ENCODE measurements at regions not wholly inside any gene's neighbourhood (a gene's known extent, or its start where the extent isn't known, plus 50 kb on each side); places are given as distances from the start of the nearest gene placed in this dataset.

- CTCF ChIA-PET = no interaction called here
These were observed 490.4 kb downstream of the INSC start for GRCh38 chr11:15605094-15605493.

DNA sequence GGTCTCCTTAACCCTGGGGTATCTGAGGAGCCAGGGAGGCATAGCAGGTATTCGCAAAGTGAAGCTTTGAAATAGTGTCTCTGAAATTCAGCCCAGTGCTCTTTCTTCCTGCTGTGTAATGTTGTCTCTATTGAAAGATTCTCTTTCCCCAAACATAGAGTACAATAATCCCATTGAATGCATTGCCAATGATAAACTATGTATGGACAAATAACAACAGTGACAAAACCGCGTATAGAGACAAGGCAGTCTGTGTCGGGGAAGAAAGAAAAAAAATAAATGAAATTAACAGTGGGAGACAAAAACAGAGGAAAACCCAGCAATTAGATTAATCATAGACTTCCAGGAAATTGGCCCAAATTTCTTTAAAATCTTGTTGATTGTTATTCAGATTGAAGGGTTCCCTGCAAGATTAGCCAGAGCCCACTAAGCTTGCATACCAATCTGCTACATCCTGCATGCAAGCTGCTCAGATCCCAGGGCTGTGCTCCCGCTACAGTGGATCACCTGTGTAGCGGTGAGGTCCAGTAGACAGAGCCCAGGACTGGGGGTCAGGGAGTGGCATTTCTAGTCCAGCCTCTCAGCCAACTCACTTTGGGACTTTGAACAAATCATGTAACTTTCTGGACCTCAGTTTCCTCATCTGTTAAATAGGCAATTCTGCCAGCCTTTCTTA, 492.8 kb downstream of the INSC start:
- Mint-ChIP-seq H3K4me3 (no peak overlapping the region), H3K36me3 (no peaks in the 10 kb centered on the region), H3K9me3 (peaks cover 0 to 8% (median 0%) of the 10 kb centered on the region in 5 donors), H3K27ac (no peak overlapping the region), H3K4me1 (no peaks in the 10 kb centered on the region), H3K27me3 (peaks cover 0 to 2% of the 10 kb centered on the region in 2 donors)
- ChIA-PET CTCF (no interaction called here), POLR2A (no interaction called here)
- Histone ChIP-seq H3K27me3 (ENCODE audit: insufficient read depth, low read length, poor library complexity, severe bottlenecking) (no peaks in the 10 kb centered on the region), H3K27ac (ENCODE audit: low read depth, low read length) (no peak overlapping the region), H3K9me3 (ENCODE audit: low read length) (no peaks in the 10 kb centered on the region), H3K36me3 (ENCODE audit: insufficient read depth, low read length) (no peaks in the 10 kb centered on the region), H3K4me1 (ENCODE audit: insufficient read depth, low read length) (no peaks in the 10 kb centered on the region), H3K4me3 (ENCODE audit: low read length) (no peak overlapping the region)
- no peak for DNase-seq

More at GRCh38 chr11:15605094-15605493, 490.4 kb downstream of the INSC start:
- Mint-ChIP-seq H3K9me3 (peaks cover 0 to 5% (median 0%) of the 10 kb centered on the region in 5 donors), H3K27me3 (peaks cover 0 to 2% of the 10 kb centered on the region in 2 donors), H3K4me3 (no peak overlapping the region), H3K4me1 (no peaks in the 10 kb centered on the region), H3K27ac (no peak overlapping the region), H3K36me3 (no peaks in the 10 kb centered on the region)
- Histone ChIP-seq H3K4me3 (ENCODE audit: low read length) (no peak overlapping the region), H3K27ac (ENCODE audit: low read depth, low read length) (no peak overlapping the region), H3K27me3 (ENCODE audit: insufficient read depth, low read length, poor library complexity, severe bottlenecking) (no peaks in the 10 kb centered on the region), H3K36me3 (ENCODE audit: insufficient read depth, low read length) (no peaks in the 10 kb centered on the region), H3K9me3 (ENCODE audit: low read length) (no peaks in the 10 kb centered on the region), H3K4me1 (ENCODE audit: insufficient read depth, low read length) (no peaks in the 10 kb centered on the region)
- POLR2A ChIA-PET = no interaction called here
- no peak for DNase-seq

- POLR2A ChIA-PET = no interaction called here
- Mint-ChIP-seq H3K27ac (no peak overlapping the region), H3K4me3 (no peak overlapping the region), H3K9me3 (peaks cover 0 to 3% (median 0%) of the 10 kb centered on the region in 5 donors), H3K27me3 (no peaks in the 10 kb centered on the region), H3K36me3 (no peaks in the 10 kb centered on the region), H3K4me1 (no peaks in the 10 kb centered on the region)
- no peak overlapping the region for H3K4me3 ChIP-seq (ENCODE audit: low read length)
- CTCF ChIA-PET = no interaction called here
- no peak overlapping the region for H3K27ac ChIP-seq (ENCODE audit: low read depth, low read length)
- no peaks in the 10 kb centered on the region for H3K9me3 ChIP-seq (ENCODE audit: low read length)
- no peaks in the 10 kb centered on the region for H3K4me1 ChIP-seq (ENCODE audit: insufficient read depth, low read length)
- DNase-seq = no peak
- H3K27me3 ChIP-seq (ENCODE audit: insufficient read depth, low read length, poor library complexity, severe bottlenecking) = no peaks in the 10 kb centered on the region
- H3K36me3 ChIP-seq (ENCODE audit: insufficient read depth, low read length) = no peaks in the 10 kb centered on the region
These were observed 494.7 kb downstream of the INSC start for GRCh38 chr11:15609445-15609844.

DNA sequence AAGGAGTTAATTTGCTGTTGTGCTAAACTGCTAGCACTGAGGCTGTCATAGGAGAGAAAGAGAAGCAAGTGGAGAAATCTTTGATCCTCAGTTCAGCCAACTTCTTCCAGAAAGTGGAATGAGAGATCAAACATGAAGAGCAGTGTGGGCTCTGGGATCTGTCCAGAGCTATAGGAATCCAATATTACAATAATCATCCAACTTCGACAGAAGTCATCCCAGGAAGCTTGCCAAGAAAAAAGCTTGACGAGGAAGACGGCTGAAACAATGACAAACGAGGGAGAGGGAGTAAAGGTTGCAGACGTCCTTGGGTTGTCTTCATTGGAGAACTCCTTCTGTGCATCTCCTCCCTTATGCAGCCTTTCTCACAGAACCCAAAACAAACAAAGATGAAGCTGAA, 496.2 kb downstream of the INSC start:
- Histone ChIP-seq H3K27me3 (ENCODE audit: insufficient read depth, low read length, poor library complexity, severe bottlenecking) (no peaks in the 10 kb centered on the region), H3K36me3 (ENCODE audit: insufficient read depth, low read length) (no peaks in the 10 kb centered on the region), H3K9me3 (ENCODE audit: low read length) (no peaks in the 10 kb centered on the region), H3K27ac (ENCODE audit: low read depth, low read length) (no peak overlapping the region), H3K4me1 (ENCODE audit: insufficient read depth, low read length) (no peaks in the 10 kb centered on the region), H3K4me3 (ENCODE audit: low read length) (no peak overlapping the region)
- no peak for DNase-seq
- H3K27ac Mint-ChIP-seq = no peak overlapping the region
- H3K4me1 Mint-ChIP-seq = no peaks in the 10 kb centered on the region
- no peaks in the 10 kb centered on the region for H3K36me3 Mint-ChIP-seq
- H3K9me3 Mint-ChIP-seq = peaks cover 0 to 3% (median 0%) of the 10 kb centered on the region in 5 donors
- ChIA-PET POLR2A (no interaction called here), CTCF (no interaction called here)
- H3K4me3 Mint-ChIP-seq = no peak overlapping the region
- peaks cover 0 to 2% of the 10 kb centered on the region in 2 donors for H3K27me3 Mint-ChIP-seq

GRCh38 chr11:15613251-15613650, 498.5 kb downstream of the INSC start:
- Histone ChIP-seq H3K9me3 (ENCODE audit: low read length) (no peaks in the 10 kb centered on the region), H3K27ac (ENCODE audit: low read depth, low read length) (no peak overlapping the region), H3K27me3 (ENCODE audit: insufficient read depth, low read length, poor library complexity, severe bottlenecking) (no peaks in the 10 kb centered on the region), H3K36me3 (ENCODE audit: insufficient read depth, low read length) (no peaks in the 10 kb centered on the region), H3K4me1 (ENCODE audit: insufficient read depth, low read length) (no peaks in the 10 kb centered on the region), H3K4me3 (ENCODE audit: low read length) (no peak overlapping the region)
- peaks cover 0 to 3% (median 0%) of the 10 kb centered on the region in 5 donors for H3K9me3 Mint-ChIP-seq
- ChIA-PET CTCF (no interaction called here), POLR2A (no interaction called here)
- H3K4me1 Mint-ChIP-seq = no peaks in the 10 kb centered on the region
- no peaks in the 10 kb centered on the region for H3K36me3 Mint-ChIP-seq
- peaks cover 0 to 2% of the 10 kb centered on the region in 2 donors for H3K27me3 Mint-ChIP-seq
- no peak for DNase-seq
- no peak overlapping the region for H3K27ac Mint-ChIP-seq
- H3K4me3 Mint-ChIP-seq = no peak overlapping the region

GRCh38 chr11:15613789-15614188, 499.1 kb downstream of the INSC start:
- Histone ChIP-seq H3K36me3 (ENCODE audit: insufficient read depth, low read length) (no peaks in the 10 kb centered on the region), H3K4me1 (ENCODE audit: insufficient read depth, low read length) (no peaks in the 10 kb centered on the region), H3K27ac (ENCODE audit: low read depth, low read length) (no peak overlapping the region), H3K9me3 (ENCODE audit: low read length) (no peaks in the 10 kb centered on the region), H3K27me3 (ENCODE audit: insufficient read depth, low read length, poor library complexity, severe bottlenecking) (no peaks in the 10 kb centered on the region), H3K4me3 (ENCODE audit: low read length) (no peak overlapping the region)
- peaks cover 0 to 3% (median 0%) of the 10 kb centered on the region in 5 donors for H3K9me3 Mint-ChIP-seq
- H3K27ac Mint-ChIP-seq = no peak overlapping the region
- H3K27me3 Mint-ChIP-seq = peaks cover 0 to 2% of the 10 kb centered on the region in 2 donors
- DNase-seq = no peak
- CTCF ChIA-PET = no interaction called here
- H3K4me1 Mint-ChIP-seq = no peaks in the 10 kb centered on the region
- no peak overlapping the region for H3K4me3 Mint-ChIP-seq
- H3K36me3 Mint-ChIP-seq = no peaks in the 10 kb centered on the region
- POLR2A ChIA-PET = no interaction called here

GRCh38 chr11:15615398-15616096, 500.8 kb downstream of the INSC start:
- Mint-ChIP-seq H3K9me3 (peaks cover 0 to 3% (median 0%) of the 10 kb centered on the region in 5 donors), H3K4me1 (no peaks in the 10 kb centered on the region), H3K27me3 (peaks cover 0 to 2% of the 10 kb centered on the region in 2 donors), H3K4me3 (no peak overlapping the region), H3K27ac (no peak overlapping the region), H3K36me3 (no peaks in the 10 kb centered on the region)
- Histone ChIP-seq H3K4me3 (ENCODE audit: low read length) (no peak overlapping the region), H3K27ac (ENCODE audit: low read depth, low read length) (no peak overlapping the region), H3K9me3 (ENCODE audit: low read length) (no peaks in the 10 kb centered on the region), H3K36me3 (ENCODE audit: insufficient read depth, low read length) (no peaks in the 10 kb centered on the region), H3K27me3 (ENCODE audit: insufficient read depth, low read length, poor library complexity, severe bottlenecking) (no peaks in the 10 kb centered on the region), H3K4me1 (ENCODE audit: insufficient read depth, low read length) (no peaks in the 10 kb centered on the region)
- ChIA-PET POLR2A (no interaction called here), CTCF (no interaction called here)
- DNase-seq = no peak

DNA sequence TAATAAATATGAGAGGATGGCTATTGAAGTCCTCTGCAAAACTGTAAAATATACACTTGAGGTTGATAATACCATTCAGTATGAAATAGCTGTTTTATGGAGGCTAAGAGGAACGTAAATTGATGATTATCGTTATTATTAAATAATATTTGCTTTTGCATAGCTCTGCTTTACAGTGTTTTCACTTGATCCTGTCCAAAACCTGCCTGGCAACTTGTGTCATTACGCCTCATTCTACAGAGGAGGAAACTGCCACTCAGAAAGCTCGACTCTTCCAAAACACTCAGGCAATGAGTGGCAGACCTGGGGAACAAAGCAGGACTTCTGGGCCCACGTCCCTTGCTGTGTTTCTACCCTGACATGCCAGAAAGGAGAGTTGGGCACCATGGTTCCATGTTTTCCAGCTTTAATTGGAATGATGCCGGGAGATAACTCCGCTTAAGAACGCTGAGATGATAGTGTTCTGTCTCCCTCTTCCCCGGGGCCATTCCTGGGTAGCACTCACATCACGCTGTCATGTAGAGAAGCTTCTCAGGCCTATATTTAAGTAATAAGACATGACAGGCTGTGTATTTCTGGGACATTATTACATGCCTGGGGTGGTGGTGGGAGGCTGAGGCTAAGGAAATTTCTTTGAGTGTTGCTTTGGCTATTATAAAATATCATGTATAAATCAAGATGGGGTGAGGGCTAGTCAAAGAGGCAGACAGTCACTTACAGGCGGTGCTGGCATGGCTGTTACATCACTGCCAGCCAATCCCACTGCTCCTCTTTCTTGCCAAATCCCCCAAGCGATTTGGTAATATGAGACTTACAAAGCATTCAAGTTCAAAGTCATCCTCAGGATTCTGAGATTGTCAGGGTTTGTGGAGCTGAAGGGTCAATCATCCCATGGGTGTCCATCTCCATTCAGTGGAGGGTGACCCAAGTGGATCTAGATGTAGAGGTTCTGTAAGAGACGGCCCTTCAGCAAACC, 501.7 kb downstream of the INSC start:
- Histone ChIP-seq H3K27me3 (ENCODE audit: insufficient read depth, low read length, poor library complexity, severe bottlenecking) (no peaks in the 10 kb centered on the region), H3K9me3 (ENCODE audit: low read length) (no peaks in the 10 kb centered on the region), H3K4me1 (ENCODE audit: insufficient read depth, low read length) (no peaks in the 10 kb centered on the region), H3K27ac (ENCODE audit: low read depth, low read length) (no peak overlapping the region), H3K4me3 (ENCODE audit: low read length) (no peak overlapping the region), H3K36me3 (ENCODE audit: insufficient read depth, low read length) (no peaks in the 10 kb centered on the region)
- no peak for DNase-seq
- H3K4me1 Mint-ChIP-seq = no peaks in the 10 kb centered on the region
- H3K27me3 Mint-ChIP-seq = peaks cover 0 to 3% of the 10 kb centered on the region in 2 donors
- H3K36me3 Mint-ChIP-seq = no peaks in the 10 kb centered on the region
- CTCF ChIA-PET = no interaction called here
- POLR2A ChIA-PET = no interaction called here
- peaks cover 0 to 3% (median 0%) of the 10 kb centered on the region in 5 donors for H3K9me3 Mint-ChIP-seq
- no peak overlapping the region for H3K4me3 Mint-ChIP-seq
- H3K27ac Mint-ChIP-seq = no peak overlapping the region

Measured in CD8-positive, alpha-beta memory T cell (primary cell).